ENCODE measurements at regions not wholly inside any gene's neighbourhood (a gene's known extent, or its start where the extent isn't known, plus 50 kb on each side); places are given as distances from the start of the nearest gene placed in this dataset.
"Not testable (repeated sequence)": the region's sequence is repeated elsewhere in the genome, so short reads cannot be mapped to it uniquely, and the experiment has no call there.

GRCh38 chr7:69433081-69433480 lies 165.2 kb upstream of the AUTS2 start:
- Histone ChIP-seq H3K9me3 (ENCODE audit: insufficient read depth, low read depth, low read length) (no peaks in the 10 kb centered on the region), H3K27me3 (ENCODE audit: insufficient read depth, low read length) (peaks cover 16% of the 10 kb centered on the region), H3K4me3 (ENCODE audit: low read length) (no peak overlapping the region), H3K27ac (ENCODE audit: low read length) (no peak overlapping the region), H3K36me3 (ENCODE audit: insufficient read depth, low read depth, low read length) (no peaks in the 10 kb centered on the region), H3K9ac (ENCODE audit: low read depth, low read length) (no peak overlapping the region), H3K4me1 (ENCODE audit: insufficient read depth, low read length) (peaks cover 5% of the 10 kb centered on the region; the same call in 1 of the 2 replicates)

GRCh38 chr7:69434398-69434815 lies 163.9 kb upstream of the AUTS2 start:
- Histone ChIP-seq H3K27ac (ENCODE audit: low read length) (no peak overlapping the region), H3K4me3 (ENCODE audit: low read length) (no peak overlapping the region), H3K9ac (ENCODE audit: low read depth, low read length) (no peak overlapping the region), H3K9me3 (ENCODE audit: insufficient read depth, low read depth, low read length) (no peaks in the 10 kb centered on the region), H3K4me1 (ENCODE audit: insufficient read depth, low read length) (peaks cover 5% of the 10 kb centered on the region; the same call in 1 of the 2 replicates), H3K27me3 (ENCODE audit: insufficient read depth, low read length) (peaks cover 16% of the 10 kb centered on the region), H3K36me3 (ENCODE audit: insufficient read depth, low read depth, low read length) (no peaks in the 10 kb centered on the region)

- H3K4me3 ChIP-seq (ENCODE audit: low read length) = no peak overlapping the region
- no peaks in the 10 kb centered on the region for H3K4me1 ChIP-seq (ENCODE audit: insufficient read depth, low read length)
- H3K9ac ChIP-seq (ENCODE audit: low read depth, low read length) = no peak overlapping the region
Measured at GRCh38 chr7:69435711-69436110, 162.6 kb upstream of the AUTS2 start.

GRCh38 chr7:69436946-69437345 lies 161.3 kb upstream of the AUTS2 start:
- Histone ChIP-seq H3K27ac (ENCODE audit: low read length) (no peak overlapping the region), H3K9ac (ENCODE audit: low read depth, low read length) (no peak overlapping the region), H3K4me1 (ENCODE audit: insufficient read depth, low read length) (no peaks in the 10 kb centered on the region), H3K9me3 (ENCODE audit: insufficient read depth, low read depth, low read length) (no peaks in the 10 kb centered on the region), H3K27me3 (ENCODE audit: insufficient read depth, low read length) (no peaks in the 10 kb centered on the region; the same call in 1 of the 2 replicates), H3K4me3 (ENCODE audit: low read length) (no peak overlapping the region), H3K36me3 (ENCODE audit: insufficient read depth, low read depth, low read length) (no peaks in the 10 kb centered on the region)

More at GRCh38 chr7:69435711-69436110, 162.6 kb upstream of the AUTS2 start:
- no peaks in the 10 kb centered on the region for H3K36me3 ChIP-seq (ENCODE audit: insufficient read depth, low read depth, low read length)
- H3K27me3 ChIP-seq (ENCODE audit: insufficient read depth, low read length) = peaks cover 6% of the 10 kb centered on the region
- H3K9me3 ChIP-seq (ENCODE audit: insufficient read depth, low read depth, low read length) = no peaks in the 10 kb centered on the region
- H3K27ac ChIP-seq (ENCODE audit: low read length) = no peak overlapping the region

GRCh38 chr7:69438584-69439412 lies 159.5 kb upstream of the AUTS2 start:
- Histone ChIP-seq H3K27ac (ENCODE audit: low read length) (no peak overlapping the region), H3K9ac (ENCODE audit: low read depth, low read length) (no peak overlapping the region), H3K4me1 (ENCODE audit: insufficient read depth, low read length) (no peaks in the 10 kb centered on the region), H3K27me3 (ENCODE audit: insufficient read depth, low read length) (no peaks in the 10 kb centered on the region; the same call in 1 of the 2 replicates), H3K36me3 (ENCODE audit: insufficient read depth, low read depth, low read length) (no peaks in the 10 kb centered on the region), H3K9me3 (ENCODE audit: insufficient read depth, low read depth, low read length) (no peaks in the 10 kb centered on the region), H3K4me3 (ENCODE audit: low read length) (no peak overlapping the region)

- no peak overlapping the region for H3K27ac ChIP-seq (ENCODE audit: low read length)
- H3K27me3 ChIP-seq (ENCODE audit: insufficient read depth, low read length) = no peaks in the 10 kb centered on the region; the same call in 1 of the 2 replicates
- no peak overlapping the region for H3K9ac ChIP-seq (ENCODE audit: low read depth, low read length)
- H3K4me1 ChIP-seq (ENCODE audit: insufficient read depth, low read length) = no peaks in the 10 kb centered on the region
- no peaks in the 10 kb centered on the region for H3K36me3 ChIP-seq (ENCODE audit: insufficient read depth, low read depth, low read length)
- H3K9me3 ChIP-seq (ENCODE audit: insufficient read depth, low read depth, low read length) = no peaks in the 10 kb centered on the region
- no peak overlapping the region for H3K4me3 ChIP-seq (ENCODE audit: low read length)
Measured at GRCh38 chr7:69439636-69440325, 158.5 kb upstream of the AUTS2 start.

- Histone ChIP-seq H3K9ac (ENCODE audit: low read depth, low read length) (no peak overlapping the region), H3K9me3 (ENCODE audit: insufficient read depth, low read depth, low read length) (no peaks in the 10 kb centered on the region), H3K4me1 (ENCODE audit: insufficient read depth, low read length) (no peaks in the 10 kb centered on the region), H3K27me3 (ENCODE audit: insufficient read depth, low read length) (peaks cover 2% of the 10 kb centered on the region; the same call in 1 of the 2 replicates), H3K27ac (ENCODE audit: low read length) (no peak overlapping the region), H3K4me3 (ENCODE audit: low read length) (no peak overlapping the region), H3K36me3 (ENCODE audit: insufficient read depth, low read depth, low read length) (no peaks in the 10 kb centered on the region)
Measured at GRCh38 chr7:69440976-69441375, 157.3 kb upstream of the AUTS2 start.

- no peak overlapping the region for H3K27ac ChIP-seq (ENCODE audit: low read length)
Measured at GRCh38 chr7:69443136-69443535, 155.1 kb upstream of the AUTS2 start.

GRCh38 chr7:69445541-69445940 lies 152.7 kb upstream of the AUTS2 start:
- H3K4me3 ChIP-seq (ENCODE audit: low read length) = no peak overlapping the region
- H3K4me1 ChIP-seq (ENCODE audit: insufficient read depth, low read length) = no peaks in the 10 kb centered on the region; the same call in 1 of the 2 replicates
- H3K27ac ChIP-seq (ENCODE audit: low read length) = no peak overlapping the region
- peaks cover 23% of the 10 kb centered on the region for H3K27me3 ChIP-seq (ENCODE audit: insufficient read depth, low read length)
- H3K9ac ChIP-seq (ENCODE audit: low read depth, low read length) = no peak overlapping the region
- no peaks in the 10 kb centered on the region for H3K36me3 ChIP-seq (ENCODE audit: insufficient read depth, low read depth, low read length)
- no peaks in the 10 kb centered on the region for H3K9me3 ChIP-seq (ENCODE audit: insufficient read depth, low read depth, low read length)

More at GRCh38 chr7:69443136-69443535, 155.1 kb upstream of the AUTS2 start:
- no peaks in the 10 kb centered on the region for H3K36me3 ChIP-seq (ENCODE audit: insufficient read depth, low read depth, low read length)
- H3K4me1 ChIP-seq (ENCODE audit: insufficient read depth, low read length) = no peaks in the 10 kb centered on the region
- no peaks in the 10 kb centered on the region for H3K9me3 ChIP-seq (ENCODE audit: insufficient read depth, low read depth, low read length)
- H3K9ac ChIP-seq (ENCODE audit: low read depth, low read length) = no peak overlapping the region
- H3K4me3 ChIP-seq (ENCODE audit: low read length) = no peak overlapping the region
- peaks cover 9% of the 10 kb centered on the region; the same call in 1 of the 2 replicates for H3K27me3 ChIP-seq (ENCODE audit: insufficient read depth, low read length)

GRCh38 chr7:69446213-69446612 lies 152.1 kb upstream of the AUTS2 start:
- not testable (repeated sequence) for H3K27ac ChIP-seq (ENCODE audit: low read length); H3K9ac ChIP-seq (ENCODE audit: low read depth, low read length); H3K4me1 ChIP-seq (ENCODE audit: insufficient read depth, low read length); H3K4me3 ChIP-seq (ENCODE audit: low read length); H3K36me3 ChIP-seq (ENCODE audit: insufficient read depth, low read depth, low read length); H3K9me3 ChIP-seq (ENCODE audit: insufficient read depth, low read depth, low read length)
- peaks cover 26% of the 10 kb centered on the region for H3K27me3 ChIP-seq (ENCODE audit: insufficient read depth, low read length)

- no peaks in the 10 kb centered on the region for H3K36me3 ChIP-seq (ENCODE audit: insufficient read depth, low read depth, low read length)
- H3K4me3 ChIP-seq (ENCODE audit: low read length) = no peak overlapping the region
- no peak overlapping the region for H3K27ac ChIP-seq (ENCODE audit: low read length)
- H3K27me3 ChIP-seq (ENCODE audit: insufficient read depth, low read length) = peaks cover 44% of the 10 kb centered on the region
- no peaks in the 10 kb centered on the region; the same call in 1 of the 2 replicates for H3K4me1 ChIP-seq (ENCODE audit: insufficient read depth, low read length)
- H3K9ac ChIP-seq (ENCODE audit: low read depth, low read length) = no peak overlapping the region
- no peaks in the 10 kb centered on the region for H3K9me3 ChIP-seq (ENCODE audit: insufficient read depth, low read depth, low read length)
Measured at GRCh38 chr7:69448071-69448470, 150.2 kb upstream of the AUTS2 start.

GRCh38 chr7:69450456-69450855 lies 147.8 kb upstream of the AUTS2 start:
- Histone ChIP-seq H3K27me3 (ENCODE audit: insufficient read depth, low read length) (peaks cover 44% of the 10 kb centered on the region), H3K9ac (ENCODE audit: low read depth, low read length) (no peak overlapping the region), H3K36me3 (ENCODE audit: insufficient read depth, low read depth, low read length) (no peaks in the 10 kb centered on the region), H3K27ac (ENCODE audit: low read length) (no peak overlapping the region), H3K9me3 (ENCODE audit: insufficient read depth, low read depth, low read length) (no peaks in the 10 kb centered on the region), H3K4me1 (ENCODE audit: insufficient read depth, low read length) (no peaks in the 10 kb centered on the region; the same call in 1 of the 2 replicates), H3K4me3 (ENCODE audit: low read length) (no peak overlapping the region)

Measured in iPS-20b (cell line).